ENCODE measurements at regions not wholly inside any gene's neighbourhood (a gene's known extent, or its start where the extent isn't known, plus 50 kb on each side); places are given as distances from the start of the nearest gene placed in this dataset.
"Not testable (repeated sequence)": the region's sequence is repeated elsewhere in the genome, so short reads cannot be mapped to it uniquely, and the experiment has no call there.

GRCh38 chr12:91502208-91502607 lies 319.6 kb upstream of the DCN start:
- no peak for DNase-seq

DNA sequence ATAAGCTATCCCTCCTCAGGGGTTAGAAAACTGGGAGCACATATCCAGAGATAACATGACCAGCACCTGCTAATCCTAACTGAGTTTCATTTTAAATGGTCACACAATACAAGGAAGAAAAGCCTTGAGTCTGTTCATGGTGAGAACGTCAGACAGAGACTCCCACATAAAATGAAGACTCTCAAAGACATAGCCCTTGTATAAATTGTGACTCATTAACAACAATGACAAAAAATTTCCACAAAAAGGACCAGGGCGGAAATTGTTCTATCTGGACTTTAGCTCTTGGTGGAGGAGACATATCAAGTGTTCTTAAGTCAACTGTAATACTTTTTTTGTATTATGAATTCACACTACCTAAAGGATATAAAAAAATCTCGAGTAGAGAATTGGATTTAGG lies 313.7 kb upstream of the DCN start:
- DNase-seq, result no peak

DNA sequence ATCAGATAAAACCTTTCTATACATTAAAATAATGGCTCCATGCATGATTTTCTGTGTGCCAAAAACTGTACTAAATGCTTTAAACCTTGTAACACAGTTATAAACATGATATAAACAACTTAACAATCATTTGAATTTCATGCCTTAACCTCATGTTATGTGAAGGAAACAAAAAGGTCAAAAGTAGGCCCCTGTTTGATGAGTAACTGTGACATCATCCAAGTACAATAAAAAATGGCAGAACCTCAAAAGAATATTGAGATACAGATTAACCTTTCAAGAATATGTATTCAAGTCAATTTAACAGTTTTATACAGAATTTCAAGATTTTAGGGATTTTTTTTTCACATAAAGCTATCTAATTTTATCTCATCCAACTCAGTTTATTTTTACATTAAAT lies 310.7 kb upstream of the DCN start:
- DNase-seq, result no peak

GRCh38 chr12:91492648-91493047 lies 310.0 kb upstream of the DCN start:
- no peak for DNase-seq

GRCh38 chr12:91490667-91491311 lies 308.2 kb upstream of the DCN start:
- no peak for DNase-seq

DNA sequence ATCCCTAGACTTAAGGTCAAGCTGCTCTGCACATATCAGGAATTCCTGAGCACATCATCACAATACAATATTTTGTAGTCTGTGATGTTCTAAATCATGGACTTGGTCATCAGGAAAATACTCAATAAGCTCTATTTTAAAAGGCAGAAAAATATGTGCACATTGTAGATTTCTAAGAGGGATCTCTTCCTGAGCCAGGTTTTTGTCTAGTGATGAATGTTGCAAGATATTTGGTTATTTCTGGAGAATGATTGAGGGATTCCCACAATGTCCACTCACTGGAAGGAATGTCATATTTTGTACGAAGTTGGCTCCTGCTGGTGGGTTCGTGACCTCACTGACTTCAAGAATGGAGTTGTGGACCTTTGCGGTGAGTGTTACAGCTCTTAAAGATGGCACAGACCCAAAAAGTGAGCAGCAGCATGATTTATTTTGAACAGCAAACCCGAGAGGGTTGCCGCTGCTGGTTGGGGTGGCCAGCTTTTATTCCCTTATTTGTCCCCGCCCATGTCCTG lies 300.9 kb upstream of the DCN start:
- DNase-seq, result no peak

DNA sequence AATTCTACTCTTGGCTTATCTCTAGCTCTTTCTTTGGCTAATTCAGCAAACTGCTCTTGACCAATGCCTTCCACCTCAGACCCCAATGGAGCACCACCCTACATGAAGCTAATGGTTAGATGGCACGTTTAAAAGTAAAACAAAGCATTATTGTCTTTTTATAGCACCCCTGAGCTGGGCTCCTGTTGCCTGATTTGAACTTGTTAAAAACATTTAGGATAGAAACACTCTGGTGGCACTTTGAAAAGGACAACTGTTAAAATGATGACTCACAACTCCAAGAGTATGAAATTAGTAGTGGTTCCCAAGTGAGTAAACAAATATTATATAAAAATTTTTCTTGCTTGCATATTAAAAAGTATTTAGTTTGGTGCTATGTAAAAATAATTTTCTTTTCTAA lies 299.6 kb upstream of the DCN start:
- no peak for DNase-seq

DNA sequence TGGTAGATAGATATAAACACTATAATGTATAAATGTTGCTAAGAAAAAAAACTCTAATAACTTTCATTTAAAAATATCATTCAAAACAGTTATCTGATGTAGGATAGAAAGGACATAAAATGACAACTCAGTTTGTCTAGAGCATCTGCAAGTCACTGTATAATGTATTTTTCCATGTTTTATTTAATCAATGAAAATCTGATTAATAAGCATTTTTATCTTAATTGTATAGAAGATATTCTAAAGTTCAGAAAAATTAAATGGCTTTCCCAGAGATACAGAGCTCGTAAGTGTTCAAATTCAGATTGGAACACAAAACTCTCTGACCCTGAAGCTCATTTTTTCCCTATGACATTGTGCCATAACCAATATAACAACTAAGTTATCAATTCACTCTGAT lies 295.9 kb upstream of the DCN start:
- no peak for DNase-seq

- DNase-seq, result no peak
Observed at GRCh38 chr12:91467686-91468085, 285.1 kb upstream of the DCN start.

- no peak for DNase-seq
Observed at GRCh38 chr12:91461061-91461460, 278.4 kb upstream of the DCN start.

DNA sequence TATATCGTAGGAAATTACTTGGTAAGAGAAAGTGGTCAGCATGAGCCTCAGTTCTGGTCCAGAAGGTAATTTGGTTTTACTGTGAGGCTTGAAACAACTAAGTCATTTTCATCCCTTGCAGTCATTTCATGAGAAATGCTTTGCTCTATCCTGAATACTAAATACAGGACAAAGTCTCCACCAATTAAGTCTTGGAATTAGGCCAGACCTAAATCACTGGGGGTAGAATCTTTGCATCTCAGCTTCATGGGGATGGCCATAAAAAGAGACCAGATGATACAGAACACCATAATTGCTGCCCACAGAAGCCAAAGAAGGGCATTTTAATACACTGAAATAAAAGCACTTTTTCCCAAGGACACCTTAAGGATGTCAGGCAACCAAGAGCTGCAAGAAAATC lies 277.9 kb upstream of the DCN start:
- DNase-seq, result no peak

GRCh38 chr12:91455321-91455720 lies 272.7 kb upstream of the DCN start:
- DNase-seq, result no peak

GRCh38 chr12:91454179-91454578 lies 271.6 kb upstream of the DCN start:
- DNase-seq, result no peak

DNA sequence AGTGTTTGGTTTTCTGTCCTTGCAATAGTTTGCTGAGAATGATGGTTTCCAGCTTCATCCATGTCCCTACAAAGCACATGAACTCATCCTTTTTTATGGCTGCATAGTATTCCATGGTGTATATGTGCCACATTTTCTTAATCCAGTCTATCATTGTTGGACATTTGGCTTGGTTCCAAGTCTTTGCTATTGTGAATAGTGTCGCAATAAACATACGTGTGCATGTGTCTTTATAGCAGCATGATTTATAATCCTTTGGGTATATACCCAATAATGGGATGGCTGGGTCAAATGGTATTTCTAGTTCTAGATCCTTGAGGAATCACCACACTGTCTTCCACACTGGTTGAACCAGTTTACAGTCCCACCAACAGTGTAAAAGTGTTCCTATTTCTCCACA lies 269.8 kb upstream of the DCN start:
- DNase-seq, result not testable (repeated sequence)

GRCh38 chr12:91441993-91442952 lies 259.7 kb upstream of the DCN start:
- no peak for DNase-seq

DNA sequence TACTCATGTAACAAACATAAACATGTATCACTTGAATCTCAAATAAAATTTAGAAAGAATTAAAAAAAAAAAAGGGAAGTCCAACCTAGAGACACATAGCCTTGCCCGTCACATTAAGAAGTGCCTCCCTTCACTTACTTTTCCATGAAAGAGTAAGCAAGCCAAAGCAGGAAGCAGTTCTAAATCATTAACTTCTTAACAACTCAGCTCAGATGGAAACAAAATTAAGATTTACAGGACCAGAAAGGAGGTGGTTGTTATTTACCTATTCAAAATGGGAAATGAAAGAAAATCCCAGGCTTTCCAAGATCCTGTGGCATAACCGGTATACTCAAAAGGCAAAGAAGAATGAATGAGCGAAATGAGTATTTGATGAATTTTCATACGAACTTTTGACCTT lies 258.6 kb upstream of the DCN start:
- no peak for DNase-seq

DNA sequence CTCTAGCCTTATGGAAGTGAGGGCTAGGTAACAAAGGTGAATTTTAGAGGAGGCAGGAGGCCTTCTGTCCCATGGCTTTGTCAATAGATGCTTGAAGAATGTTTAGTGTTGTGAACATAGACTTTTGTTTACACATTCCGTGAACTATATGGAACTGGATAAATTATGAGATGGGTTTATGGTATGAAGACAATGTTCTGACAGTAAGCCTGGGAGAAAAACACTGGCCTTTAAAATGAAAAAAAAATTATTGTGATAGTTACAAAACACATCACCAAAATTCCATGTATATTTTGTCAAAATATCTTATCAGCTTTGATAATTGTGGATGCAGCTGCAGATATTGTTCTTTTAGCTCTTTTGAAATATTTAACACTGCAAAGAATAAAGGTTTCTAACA lies 251.5 kb upstream of the DCN start:
- no peak for DNase-seq

DNA sequence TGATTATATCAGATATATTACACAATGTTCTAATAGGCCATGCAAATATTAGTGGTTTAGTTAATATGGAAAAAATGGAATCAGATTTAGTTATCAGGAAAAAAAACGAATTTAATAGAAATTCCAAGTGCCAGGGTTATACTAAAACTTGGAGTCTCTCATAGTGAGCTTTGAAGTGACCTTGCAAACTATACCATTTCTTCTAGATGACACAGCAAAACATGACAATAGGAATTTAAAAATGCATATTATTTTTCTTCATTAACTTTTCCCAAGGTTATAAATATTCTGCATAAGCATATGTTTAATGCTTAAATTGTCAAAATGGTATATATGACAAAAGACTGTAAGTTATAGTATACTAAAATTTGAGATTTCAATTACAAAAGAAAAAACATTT lies 250.1 kb upstream of the DCN start:
- DNase-seq, result no peak

- DNase-seq, result no peak
Observed at GRCh38 chr12:91432089-91432488, 249.5 kb upstream of the DCN start.

DNA sequence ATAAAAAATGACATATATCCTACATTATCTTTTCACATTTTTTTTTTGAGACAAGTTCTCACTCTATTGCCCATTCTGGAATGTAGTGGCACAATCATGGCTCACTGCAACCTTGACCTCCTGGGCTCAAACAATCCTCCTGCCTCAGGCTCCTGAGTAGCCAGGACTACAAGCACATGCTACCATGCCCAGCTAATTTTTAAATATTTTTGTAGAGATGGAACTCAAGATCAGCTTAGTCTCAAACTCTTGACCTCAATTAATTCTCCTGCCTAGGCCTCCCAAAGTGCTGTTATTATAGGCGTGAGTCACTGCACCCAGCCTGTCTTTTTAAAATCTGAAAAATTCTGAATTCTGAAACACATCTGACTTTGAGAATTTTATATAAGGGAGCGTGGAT lies 241.9 kb upstream of the DCN start:
- DNase-seq, result no peak

DNA sequence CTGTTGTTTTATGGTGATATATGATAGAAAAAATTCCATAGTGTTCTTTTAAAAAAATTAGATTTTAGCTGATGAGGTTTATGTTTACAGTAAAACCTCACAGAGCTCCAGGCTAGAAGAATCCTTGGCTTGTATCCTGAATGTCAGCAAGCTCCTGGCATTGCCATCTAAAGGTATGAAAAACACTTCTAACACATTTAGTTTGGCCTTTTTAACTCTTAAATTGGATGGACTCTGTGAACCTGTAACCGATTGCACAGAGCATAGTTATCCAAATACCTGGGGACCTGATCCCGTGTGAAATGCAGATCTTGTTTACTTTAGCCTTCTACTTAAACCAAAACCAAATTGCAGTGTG lies 241.1 kb upstream of the DCN start:
- no peak for DNase-seq

- DNase-seq, result no peak
Observed at GRCh38 chr12:91422811-91423692, 240.4 kb upstream of the DCN start.

GRCh38 chr12:91422127-91422526 lies 239.5 kb upstream of the DCN start:
- no peak for DNase-seq

All from Kasumi-1 (cell line).